Testis (tissue), 2 donors: ENCODE measurements at regions not wholly inside any gene's neighbourhood (a gene's known extent, or its start where the extent isn't known, plus 50 kb on each side); places are given as distances from the start of the nearest gene placed in this dataset.

ENCODE experiments used
- CTCF ChIP-seq, 3 experiments: fragments of 450-650 bp in 2 of 3; fragments of 200-600 bp in 1 of 3; sonication (generic) in 1 of 3; IDR thresholded peaks; one replicate each; pipeline ENCODE4 v1.5.1; 2016 to 2019; ENCODE audit warnings: antibody characterized with exemption in 3 of 3, mild to moderate bottlenecking in 2 of 3, moderate library complexity in 1 of 3
- POLR2A ChIP-seq: fragments of 450-650 bp; IDR thresholded peaks from one replicate; pipeline ENCODE4 v1.6.1; 2017; ENCODE audit warnings: antibody characterized with exemption, mild to moderate bottlenecking, moderate library complexity

DNA sequence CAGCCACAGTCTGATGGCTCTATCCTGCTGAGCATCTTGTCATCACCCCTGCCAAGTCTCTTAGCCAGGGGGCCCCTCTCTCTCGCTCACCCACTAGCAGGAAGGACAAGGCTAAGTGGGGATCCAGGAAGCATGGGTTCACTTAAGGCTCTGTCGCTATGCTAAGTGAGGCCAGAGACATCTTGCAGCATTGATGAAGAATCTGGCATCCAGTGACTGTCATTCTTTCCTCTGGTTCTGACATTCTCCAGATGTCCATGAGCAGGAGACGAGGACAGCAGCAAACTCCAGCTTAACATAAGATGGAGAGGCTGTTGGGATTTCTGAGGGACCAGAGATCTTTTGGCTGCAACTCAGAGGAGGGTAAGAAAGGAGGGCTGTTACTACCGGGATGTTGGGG lies 230.2 kb downstream of the TSHZ3 start:
- TF ChIP-seq CTCF (IDR thresholded peaks at IDR 0.05) (no peak), POLR2A (no peak)
